Body of pancreas (tissue), 4 donors: ENCODE measurements at regions not wholly inside any gene's neighbourhood (a gene's known extent, or its start where the extent isn't known, plus 50 kb on each side); places are given as distances from the start of the nearest gene placed in this dataset.

Source experiments
- POLR2A ChIP-seq, 3 donors: fragments of 450-650 bp; IDR thresholded peaks; one replicate each; pipeline ENCODE4 v1.6.1; 2016; ENCODE audit warnings: antibody characterized with exemption in 3 of 3, mild to moderate bottlenecking in 2 of 3
- TF ChIP-seq, protein P1 (sequence below), 7 experiments: fragments of 450-650 bp in 4 of 7; fragments of 200-600 bp in 3 of 7; sonication (generic) in 3 of 7; IDR thresholded peaks; one replicate each; pipeline ENCODE4 v1.5.1; 2016 to 2019; ENCODE audit warnings: antibody characterized with exemption in 7 of 7

DNA sequence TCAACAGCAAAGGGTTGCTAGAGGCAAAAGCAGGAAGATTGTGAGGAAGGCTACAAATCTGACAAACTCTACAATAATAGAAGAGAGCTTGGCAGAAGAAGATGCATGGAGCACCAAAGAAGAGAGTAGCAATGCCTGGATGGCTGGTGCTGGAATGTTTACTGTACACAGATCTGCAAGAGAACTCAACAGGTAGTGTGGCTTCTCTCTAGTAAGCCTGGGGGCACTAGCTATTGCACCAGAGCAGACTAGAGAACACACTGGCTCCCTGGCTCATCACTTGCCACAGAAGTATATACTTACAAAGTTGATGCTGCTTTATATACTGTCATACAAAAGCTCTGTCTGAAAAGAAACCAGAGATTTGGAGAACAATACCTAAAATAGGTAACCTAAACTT is 475.0 kb upstream of the NCAM2 start:
- TF ChIP-seq, protein P1, sequence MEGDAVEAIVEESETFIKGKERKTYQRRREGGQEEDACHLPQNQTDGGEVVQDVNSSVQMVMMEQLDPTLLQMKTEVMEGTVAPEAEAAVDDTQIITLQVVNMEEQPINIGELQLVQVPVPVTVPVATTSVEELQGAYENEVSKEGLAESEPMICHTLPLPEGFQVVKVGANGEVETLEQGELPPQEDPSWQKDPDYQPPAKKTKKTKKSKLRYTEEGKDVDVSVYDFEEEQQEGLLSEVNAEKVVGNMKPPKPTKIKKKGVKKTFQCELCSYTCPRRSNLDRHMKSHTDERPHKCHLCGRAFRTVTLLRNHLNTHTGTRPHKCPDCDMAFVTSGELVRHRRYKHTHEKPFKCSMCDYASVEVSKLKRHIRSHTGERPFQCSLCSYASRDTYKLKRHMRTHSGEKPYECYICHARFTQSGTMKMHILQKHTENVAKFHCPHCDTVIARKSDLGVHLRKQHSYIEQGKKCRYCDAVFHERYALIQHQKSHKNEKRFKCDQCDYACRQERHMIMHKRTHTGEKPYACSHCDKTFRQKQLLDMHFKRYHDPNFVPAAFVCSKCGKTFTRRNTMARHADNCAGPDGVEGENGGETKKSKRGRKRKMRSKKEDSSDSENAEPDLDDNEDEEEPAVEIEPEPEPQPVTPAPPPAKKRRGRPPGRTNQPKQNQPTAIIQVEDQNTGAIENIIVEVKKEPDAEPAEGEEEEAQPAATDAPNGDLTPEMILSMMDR (IDR thresholded peaks at IDR 0.05): no peak
- TF ChIP-seq POLR2A (IDR thresholded peaks at IDR 0.05): no peak
